Naive thymus-derived CD4-positive, alpha-beta T cell (primary cell): ENCODE measurements at regions not wholly inside any gene's neighbourhood (a gene's known extent, or its start where the extent isn't known, plus 50 kb on each side); places are given as distances from the start of the nearest gene placed in this dataset.

ENCODE experiments used
- ATAC-seq: fragments of 150-1000 bp; cut with Tn5 transposase; 2 replicates; pipeline ENCODE4 v1.10.0; 2021; ENCODE audit warnings: mild to moderate bottlenecking, moderate library complexity
- CTCF ChIA-PET: fragments of 350-600 bp; sonication (Branson Sonifier 250); formaldehyde crosslinking; loops from one replicate; lab custom pipeline; 2021; ENCODE audit warnings: antibody characterized with exemption; lab: Charles Lee
- POLR2A ChIA-PET: fragments of 350-600 bp; sonication (Branson Sonifier 250); formaldehyde crosslinking; loops from one replicate; lab custom pipeline; 2021; ENCODE audit warnings: antibody characterized with exemption, inconsistent platforms; lab: Charles Lee
- DNase-seq, 9 donors: peaks; one replicate each; pipeline versions ENCODE4 v3.0.0 to v3.0.0-alpha.2; 2020 to 2022; ENCODE audit warnings: mixed read lengths in 1 of 9
- H3K27ac ChIP-seq: one replicate; pipeline ENCODE4 v1.7.0; 2013; ENCODE audit warnings: mild to moderate bottlenecking, low read depth, low read length, moderate library complexity
- H3K27me3 ChIP-seq, 2 donors: one replicate each; pipeline ENCODE4 v1.7.0; 2013; ENCODE audit warnings: low read length in 2 of 2, mild to moderate bottlenecking in 2 of 2, moderate library complexity in 2 of 2; ENCODE audit not compliant: control insufficient read depth in 2 of 2, insufficient read depth in 2 of 2
- H3K36me3 ChIP-seq, 3 experiments: 1 replicate in 2 of 3; 2 replicates in 1 of 3; pipeline ENCODE4 v1.7.0; 2013; ENCODE audit warnings: low read length in 3 of 3, mild to moderate bottlenecking in 3 of 3, moderate library complexity in 1 of 3; ENCODE audit not compliant: insufficient read depth in 3 of 3, control insufficient read depth in 2 of 3
- H3K4me1 ChIP-seq, 2 donors: one replicate each; pipeline ENCODE4 v1.7.0; 2013; ENCODE audit warnings: low read length in 2 of 2, mild to moderate bottlenecking in 2 of 2, moderate library complexity in 1 of 2; ENCODE audit not compliant: control insufficient read depth in 2 of 2, insufficient read depth in 2 of 2
- H3K4me3 ChIP-seq: 2 replicates; pipeline ENCODE4 v1.7.0; 2013; ENCODE audit warnings: mild to moderate bottlenecking, low read length
- H3K9me3 ChIP-seq, 3 experiments: 1 replicate in 2 of 3; 2 replicates in 1 of 3; pipeline ENCODE4 v1.7.0; 2013; ENCODE audit warnings: low read length in 3 of 3; ENCODE audit not compliant: control insufficient read depth in 2 of 3
- H3K27ac Mint-ChIP-seq, 9 donors: one replicate each; pipeline ENCODE4 v1.8.0; 2020 to 2022; ENCODE audit warnings: mixed read lengths in 9 of 9, mild to moderate bottlenecking in 8 of 9, moderate library complexity in 5 of 9, inconsistent platforms in 2 of 9
- H3K27me3 Mint-ChIP-seq, 5 donors: one replicate each; pipeline ENCODE4 v1.8.0; 2021 to 2022; ENCODE audit warnings: mixed read lengths in 5 of 5, mild to moderate bottlenecking in 1 of 5
- H3K36me3 Mint-ChIP-seq, 5 donors: one replicate each; pipeline ENCODE4 v1.8.0; 2020 to 2022; ENCODE audit warnings: mixed read lengths in 5 of 5, mild to moderate bottlenecking in 3 of 5, inconsistent platforms in 1 of 5
- H3K4me1 Mint-ChIP-seq, 7 donors: one replicate each; pipeline ENCODE4 v1.8.0; 2020 to 2022; ENCODE audit warnings: mixed read lengths in 7 of 7, mild to moderate bottlenecking in 3 of 7, inconsistent platforms in 1 of 7
- H3K4me3 Mint-ChIP-seq, 10 donors: one replicate each; pipeline ENCODE4 v1.8.0; 2020 to 2022; ENCODE audit warnings: mild to moderate bottlenecking in 10 of 10, mixed read lengths in 10 of 10, moderate library complexity in 6 of 10, inconsistent platforms in 2 of 10
- H3K9me3 Mint-ChIP-seq, 11 donors: one replicate each; pipeline ENCODE4 v1.8.0; 2020 to 2022; ENCODE audit warnings: mixed read lengths in 11 of 11, mild to moderate bottlenecking in 4 of 11, inconsistent platforms in 1 of 11, moderate library complexity in 1 of 11
- intact Hi-C, 2 donors: fragments of 100-400 bp; cut with micrococcal nuclease; formaldehyde crosslinking; loops; one replicate each; pipeline ENCODE4 v1.15.1; 2023

DNA sequence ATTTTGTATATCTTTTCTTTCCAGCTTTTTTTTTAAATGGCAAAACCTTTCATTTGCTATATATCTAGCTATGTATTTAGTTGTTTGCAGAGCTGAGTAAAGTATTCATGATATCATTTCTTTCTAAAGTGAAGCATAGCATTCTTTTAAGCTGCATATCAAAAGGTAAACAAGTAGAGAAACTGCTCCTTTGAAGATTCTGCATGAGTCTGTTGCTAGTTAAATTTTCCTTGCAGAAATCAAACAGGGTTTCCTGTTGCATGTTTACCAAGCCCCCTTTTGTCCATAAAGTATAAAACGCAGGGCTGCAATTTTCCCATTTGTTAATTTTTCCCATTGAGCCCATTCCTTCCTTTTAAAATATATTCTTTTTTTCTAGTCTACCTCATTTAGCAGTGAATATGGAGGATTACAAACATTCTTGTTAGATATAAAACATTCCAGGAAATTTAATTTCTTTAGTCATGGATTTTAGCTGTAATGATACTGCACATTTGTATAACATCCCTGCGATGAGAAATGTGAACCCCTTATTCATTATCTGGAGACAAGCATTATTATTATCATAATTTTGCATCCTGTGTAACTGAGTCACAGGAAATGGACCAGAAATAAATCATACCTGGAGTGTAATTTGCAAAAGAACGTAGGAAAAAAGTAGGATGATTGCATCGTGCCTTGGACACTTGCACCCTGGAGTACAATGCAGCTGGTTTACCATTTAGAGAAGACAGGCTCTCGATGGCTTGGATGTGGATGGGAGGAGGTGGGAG is 110.9 kb upstream of the ARGLU1 start:
- H3K36me3 Mint-ChIP-seq: no peaks in the 10 kb centered on the region
- H3K4me1 Mint-ChIP-seq: no peaks in the 10 kb centered on the region
- H3K9me3 Mint-ChIP-seq: peaks cover 0 to 3% (median 0%) of the 10 kb centered on the region in 11 donors

DNA sequence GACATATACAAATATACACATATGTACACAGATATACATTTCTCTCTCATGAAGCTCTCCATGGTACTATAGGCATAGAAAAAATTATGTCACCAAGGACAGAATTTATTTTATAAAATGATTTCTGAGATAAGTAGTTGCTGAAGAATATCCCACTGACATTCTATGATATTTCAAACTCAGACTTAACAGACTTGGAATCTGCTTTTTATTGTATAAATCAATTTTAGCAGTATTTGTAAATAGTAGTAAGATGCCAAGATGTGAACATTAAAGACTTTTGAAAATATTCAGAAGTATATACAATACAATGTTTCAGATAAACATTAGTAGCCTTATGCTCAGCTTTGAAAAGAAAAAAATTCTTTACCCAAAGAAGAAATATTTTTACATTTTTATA is 107.4 kb upstream of the ARGLU1 start:
- H3K4me3 ChIP-seq: no peak overlapping the region
- no peaks in the 10 kb centered on the region for H3K36me3 Mint-ChIP-seq
- CTCF ChIA-PET: no interaction called here
- no peak overlapping the region for H3K27ac ChIP-seq
- H3K9me3 ChIP-seq: no peaks in the 10 kb centered on the region
- no peaks in the 10 kb centered on the region for H3K36me3 ChIP-seq
- no peaks in the 10 kb centered on the region for H3K4me1 Mint-ChIP-seq
- H3K27me3 Mint-ChIP-seq: peaks cover 0 to 19% (median 9%) of the 10 kb centered on the region in 5 donors
- DNase-seq (no peak), ATAC-seq (no peak)
- no peaks in the 10 kb centered on the region for H3K27me3 ChIP-seq
- no peaks in the 10 kb centered on the region for H3K9me3 Mint-ChIP-seq
- H3K4me3 Mint-ChIP-seq: no peak overlapping the region
- no peak overlapping the region for H3K27ac Mint-ChIP-seq
- POLR2A ChIA-PET: no interaction called here
- no peaks in the 10 kb centered on the region for H3K4me1 ChIP-seq
- intact Hi-C loops: no loop called here

More for the DNA sequence above, 110.9 kb upstream of the ARGLU1 start:
- DNase-seq (no peak), ATAC-seq (no peak)
- ChIA-PET CTCF (no interaction called here), POLR2A (no interaction called here)
- H3K27me3 ChIP-seq: no peaks in the 10 kb centered on the region
- H3K27ac ChIP-seq: no peak overlapping the region
- peaks cover 0 to 22% (median 9%) of the 10 kb centered on the region in 5 donors for H3K27me3 Mint-ChIP-seq
- H3K4me3 Mint-ChIP-seq: no peak overlapping the region
- no peak overlapping the region for H3K4me3 ChIP-seq
- H3K4me1 ChIP-seq: no peaks in the 10 kb centered on the region
- no peaks in the 10 kb centered on the region for H3K9me3 ChIP-seq
- no peak overlapping the region for H3K27ac Mint-ChIP-seq
- intact Hi-C loops: no loop called here
- H3K36me3 ChIP-seq: no peaks in the 10 kb centered on the region

DNA sequence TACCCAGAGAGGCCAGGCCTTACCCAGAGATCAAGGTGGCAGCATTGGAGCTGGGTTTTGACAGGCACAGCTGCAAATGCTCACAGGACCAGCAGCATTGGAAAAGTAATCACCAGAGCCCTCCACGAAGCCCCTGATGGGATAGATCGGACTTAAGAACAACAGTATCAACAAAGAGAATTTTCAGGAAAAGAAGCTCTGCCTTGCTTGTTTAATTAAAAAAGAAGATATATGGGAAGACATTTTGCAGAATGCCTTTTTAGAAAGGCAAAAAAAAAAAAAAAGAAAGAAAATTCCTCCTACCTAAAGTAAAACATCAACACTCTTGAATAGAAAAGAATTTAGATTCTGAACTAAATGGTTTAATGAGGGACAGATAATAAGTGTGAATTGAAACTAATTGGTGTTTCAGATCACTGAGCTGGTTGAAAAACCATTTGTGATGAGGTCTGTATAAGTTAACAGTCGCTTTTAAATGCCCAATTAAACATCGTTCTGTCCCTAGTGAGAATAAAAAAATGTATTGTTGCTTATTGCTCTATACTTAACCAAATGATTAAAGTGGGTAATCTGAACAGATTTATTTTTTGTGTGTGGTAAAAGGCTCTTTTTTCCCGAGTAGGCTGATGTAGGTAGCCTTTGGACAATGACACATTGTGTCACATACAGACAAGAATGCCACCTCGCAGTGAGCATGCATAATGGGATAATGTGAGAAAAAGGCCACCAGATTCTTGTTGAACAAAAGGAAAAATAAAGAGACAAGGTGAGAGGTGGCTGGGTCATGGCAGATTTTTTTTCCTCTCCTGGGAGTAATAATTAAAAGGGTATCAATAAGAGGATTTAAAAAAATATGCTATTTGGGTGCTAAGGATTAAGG is 93.0 kb upstream of the ARGLU1 start:
- H3K27ac ChIP-seq: no peak overlapping the region
- CTCF ChIA-PET: no interaction called here
- intact Hi-C loops: no loop called here
- Mint-ChIP-seq H3K9me3 (no peaks in the 10 kb centered on the region), H3K27ac (no peak overlapping the region), H3K4me1 (no peaks in the 10 kb centered on the region), H3K36me3 (no peaks in the 10 kb centered on the region), H3K4me3 (no peak overlapping the region), H3K27me3 (peaks cover 0 to 27% (median 9%) of the 10 kb centered on the region in 5 donors)
- no peaks in the 10 kb centered on the region for H3K4me1 ChIP-seq
- no peaks in the 10 kb centered on the region for H3K27me3 ChIP-seq
- DNase-seq: no peak
- H3K4me3 ChIP-seq: no peak overlapping the region
- H3K9me3 ChIP-seq: no peaks in the 10 kb centered on the region
- POLR2A ChIA-PET: no interaction called here
- ATAC-seq: no peak
- no peaks in the 10 kb centered on the region for H3K36me3 ChIP-seq

DNA sequence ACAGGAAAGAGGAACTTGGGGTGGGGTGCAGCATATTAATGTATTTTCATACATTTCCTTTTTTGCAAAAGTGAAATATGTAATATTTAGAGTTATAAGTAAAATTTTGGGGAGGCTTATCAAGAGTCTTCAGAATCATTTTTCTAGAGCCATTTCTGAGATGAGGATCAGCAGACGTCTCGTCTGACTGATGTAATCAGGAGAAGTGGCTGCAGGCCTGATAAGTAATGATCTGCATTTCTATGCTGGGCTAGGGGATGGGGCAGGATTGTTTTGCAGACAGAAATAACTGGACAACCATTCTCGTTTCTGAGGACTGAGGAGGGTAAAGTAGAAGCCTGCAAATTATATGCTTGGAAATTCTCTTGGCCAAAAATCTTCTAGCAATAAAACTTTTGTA is 89.2 kb upstream of the ARGLU1 start:
- H3K27ac ChIP-seq: no peak overlapping the region
- H3K36me3 ChIP-seq: no peaks in the 10 kb centered on the region
- POLR2A ChIA-PET: no interaction called here
- no peaks in the 10 kb centered on the region for H3K9me3 ChIP-seq
- DNase-seq: no peak
- peaks cover 0 to 22% (median 14%) of the 10 kb centered on the region in 5 donors for H3K27me3 Mint-ChIP-seq
- no peaks in the 10 kb centered on the region for H3K4me1 ChIP-seq
- H3K9me3 Mint-ChIP-seq: no peaks in the 10 kb centered on the region
- CTCF ChIA-PET: no interaction called here
- H3K27ac Mint-ChIP-seq: no peak overlapping the region
- H3K4me1 Mint-ChIP-seq: no peaks in the 10 kb centered on the region
- H3K4me3 ChIP-seq: no peak overlapping the region
- H3K36me3 Mint-ChIP-seq: no peaks in the 10 kb centered on the region
- intact Hi-C loops: no loop called here
- ATAC-seq: no peak
- H3K27me3 ChIP-seq: no peaks in the 10 kb centered on the region
- H3K4me3 Mint-ChIP-seq: no peak overlapping the region

DNA sequence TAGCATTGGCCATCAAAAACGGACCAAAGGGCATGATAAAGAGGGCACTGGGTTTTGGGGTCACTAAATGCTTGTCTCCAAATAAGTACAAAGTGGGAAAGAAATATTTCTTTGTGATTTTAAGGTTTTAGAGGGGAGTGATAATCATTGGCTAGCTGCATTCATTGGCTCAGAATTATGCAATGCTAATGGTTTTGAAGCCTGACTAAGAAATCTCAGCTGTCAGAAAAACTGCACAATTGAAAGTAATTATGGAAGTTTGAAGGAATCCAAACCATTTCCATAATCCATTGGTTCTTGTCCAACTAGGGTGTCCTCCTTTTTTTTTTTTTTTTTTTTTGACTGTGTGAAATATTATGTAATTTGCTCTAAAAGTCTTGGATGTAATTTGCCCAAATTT is 88.2 kb upstream of the ARGLU1 start:
- ChIA-PET CTCF (no interaction called here), POLR2A (no interaction called here)
- Histone ChIP-seq H3K4me1 (no peaks in the 10 kb centered on the region), H3K9me3 (no peaks in the 10 kb centered on the region), H3K36me3 (no peaks in the 10 kb centered on the region), H3K4me3 (no peak overlapping the region), H3K27me3 (no peaks in the 10 kb centered on the region), H3K27ac (no peak overlapping the region)
- intact Hi-C loops: no loop called here
- H3K4me3 Mint-ChIP-seq: no peak overlapping the region
- H3K9me3 Mint-ChIP-seq: no peaks in the 10 kb centered on the region
- DNase-seq (no peak), ATAC-seq (no peak)
- no peaks in the 10 kb centered on the region for H3K36me3 Mint-ChIP-seq
- no peak overlapping the region for H3K27ac Mint-ChIP-seq
- H3K4me1 Mint-ChIP-seq: no peaks in the 10 kb centered on the region
- peaks cover 0 to 21% (median 14%) of the 10 kb centered on the region in 5 donors for H3K27me3 Mint-ChIP-seq

DNA sequence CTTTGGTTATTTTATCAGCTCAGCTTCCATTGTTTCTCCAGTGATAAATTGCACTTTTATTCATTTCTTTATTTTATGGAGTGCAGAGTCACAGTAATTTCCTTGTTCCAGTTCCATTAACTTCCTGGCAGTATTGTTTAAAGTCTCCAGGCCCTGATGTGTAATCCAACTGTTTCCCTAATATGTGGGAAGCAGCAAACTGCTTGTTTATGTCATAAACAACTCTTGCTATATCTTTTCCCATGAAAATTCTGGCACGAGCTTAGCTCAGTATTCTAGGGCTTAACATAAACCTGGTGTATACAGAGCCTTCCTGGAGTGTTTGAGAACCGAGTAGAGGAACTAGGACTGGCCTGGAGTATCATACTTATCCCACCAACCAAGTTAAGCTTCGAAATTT is 83.5 kb upstream of the ARGLU1 start:
- CTCF ChIA-PET: interaction anchor here (0.6 kb wide), 1 partner anchor 8 kb away, joined by 3 read pairs; no protein-coding TSS in a partner anchor
- H3K4me3 ChIP-seq: no peak overlapping the region
- POLR2A ChIA-PET: no interaction called here
- no peak overlapping the region for H3K27ac ChIP-seq
- no peaks in the 10 kb centered on the region for H3K4me1 Mint-ChIP-seq
- peaks cover 0 to 1% (median 0%) of the 10 kb centered on the region in 11 donors for H3K9me3 Mint-ChIP-seq
- H3K4me1 ChIP-seq: no peaks in the 10 kb centered on the region
- no peak overlapping the region for H3K27ac Mint-ChIP-seq
- H3K36me3 ChIP-seq: no peaks in the 10 kb centered on the region
- H3K27me3 ChIP-seq: no peaks in the 10 kb centered on the region
- DNase-seq (no peak), ATAC-seq (no peak)
- H3K9me3 ChIP-seq: no peaks in the 10 kb centered on the region
- no peaks in the 10 kb centered on the region for H3K36me3 Mint-ChIP-seq
- no peak overlapping the region for H3K4me3 Mint-ChIP-seq
- peaks cover 0 to 21% (median 7%) of the 10 kb centered on the region in 5 donors for H3K27me3 Mint-ChIP-seq
- intact Hi-C loops: no loop called here
